ENCODE measurements at regions not wholly inside any gene's neighbourhood (a gene's known extent, or its start where the extent isn't known, plus 50 kb on each side); places are given as distances from the start of the nearest gene placed in this dataset.

- CTCF ChIA-PET, result no interaction called here
- Histone ChIP-seq H3K4me3 (ENCODE audit: control extremely low read depth in 1 of 5, extremely low read depth in 1 of 5, insufficient read depth in 1 of 5, low read depth in 2 of 5, low read length in 4 of 5) (no peak overlapping the region), H2AFZ (ENCODE audit: insufficient read depth, low read depth, low read length, poor library complexity, severe bottlenecking) (no peak overlapping the region), H3K9ac (ENCODE audit: low read length) (no peak overlapping the region), H4K20me1 (ENCODE audit: control insufficient read depth, insufficient read depth, low read length, poor library complexity, severe bottlenecking) (no peaks in the 10 kb centered on the region), H3K27me3 (replicated peaks in 1 of 4; ENCODE audit: control extremely low read depth in 1 of 4, control insufficient read depth in 3 of 4, insufficient read depth in 4 of 4, low read length in 3 of 4) (peaks cover 0 to 9% (median 2%) of the 10 kb centered on the region in 4 experiments), H3K27ac (ENCODE audit: low read length in 2 of 2) (no peak overlapping the region), H3K36me3 (replicated peaks in 1 of 2; ENCODE audit: control extremely low read depth in 1 of 2, control insufficient read depth in 1 of 2, extremely low read depth in 1 of 2, insufficient read depth in 2 of 2, low read length in 1 of 2) (no peaks in the 10 kb centered on the region), H3K9me3 (ENCODE audit: control extremely low read depth in 1 of 3, control insufficient read depth in 2 of 3, insufficient read depth in 1 of 3, low read length in 2 of 3) (no peaks in the 10 kb centered on the region), H3K4me2 (replicated peaks; ENCODE audit: low read depth, low read length, poor library complexity, severe bottlenecking) (no peak overlapping the region), H3K4me1 (ENCODE audit: control insufficient read depth in 2 of 2, insufficient read depth in 2 of 2, low read length in 2 of 2) (peaks cover under 1 to 1% of the 10 kb centered on the region in 2 donors), H3K79me2 (ENCODE audit: control insufficient read depth, insufficient read depth, low read length) (no peaks in the 10 kb centered on the region)
- POLR2A ChIA-PET, result no interaction called here
- TF ChIP-seq, protein P1, sequence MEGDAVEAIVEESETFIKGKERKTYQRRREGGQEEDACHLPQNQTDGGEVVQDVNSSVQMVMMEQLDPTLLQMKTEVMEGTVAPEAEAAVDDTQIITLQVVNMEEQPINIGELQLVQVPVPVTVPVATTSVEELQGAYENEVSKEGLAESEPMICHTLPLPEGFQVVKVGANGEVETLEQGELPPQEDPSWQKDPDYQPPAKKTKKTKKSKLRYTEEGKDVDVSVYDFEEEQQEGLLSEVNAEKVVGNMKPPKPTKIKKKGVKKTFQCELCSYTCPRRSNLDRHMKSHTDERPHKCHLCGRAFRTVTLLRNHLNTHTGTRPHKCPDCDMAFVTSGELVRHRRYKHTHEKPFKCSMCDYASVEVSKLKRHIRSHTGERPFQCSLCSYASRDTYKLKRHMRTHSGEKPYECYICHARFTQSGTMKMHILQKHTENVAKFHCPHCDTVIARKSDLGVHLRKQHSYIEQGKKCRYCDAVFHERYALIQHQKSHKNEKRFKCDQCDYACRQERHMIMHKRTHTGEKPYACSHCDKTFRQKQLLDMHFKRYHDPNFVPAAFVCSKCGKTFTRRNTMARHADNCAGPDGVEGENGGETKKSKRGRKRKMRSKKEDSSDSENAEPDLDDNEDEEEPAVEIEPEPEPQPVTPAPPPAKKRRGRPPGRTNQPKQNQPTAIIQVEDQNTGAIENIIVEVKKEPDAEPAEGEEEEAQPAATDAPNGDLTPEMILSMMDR (IDR thresholded peaks at IDR 0.05), result no peak
- TF ChIP-seq EZH2 (IDR thresholded peaks at IDR 0.05; ENCODE audit: borderline replicate concordance, insufficient read depth, low read depth, low read length, poor library complexity, severe bottlenecking), result no peak
- peaks cover 1% of the 10 kb centered on the region for H3K4me1 Mint-ChIP-seq
- H3K27me3 Mint-ChIP-seq, result peaks cover 17% of the 10 kb centered on the region
- H3K9me3 Mint-ChIP-seq (ENCODE audit: insufficient read depth), result no peaks in the 10 kb centered on the region
- H3K4me3 Mint-ChIP-seq, result no peak overlapping the region
- ATAC-seq (ENCODE audit: low read depth) (no peak), DNase-seq (no peak)
- H3K27ac Mint-ChIP-seq, result no peak overlapping the region
- WGBS (ENCODE audit: insufficient coverage), result 100% methylated on average over 3 of the region's 4 CpGs
- intact Hi-C loops (cut with micrococcal nuclease), result no loop called here
Measured at GRCh38 chr6:44040786-44041185, 86.5 kb downstream of the MRPL14 start.

DNA sequence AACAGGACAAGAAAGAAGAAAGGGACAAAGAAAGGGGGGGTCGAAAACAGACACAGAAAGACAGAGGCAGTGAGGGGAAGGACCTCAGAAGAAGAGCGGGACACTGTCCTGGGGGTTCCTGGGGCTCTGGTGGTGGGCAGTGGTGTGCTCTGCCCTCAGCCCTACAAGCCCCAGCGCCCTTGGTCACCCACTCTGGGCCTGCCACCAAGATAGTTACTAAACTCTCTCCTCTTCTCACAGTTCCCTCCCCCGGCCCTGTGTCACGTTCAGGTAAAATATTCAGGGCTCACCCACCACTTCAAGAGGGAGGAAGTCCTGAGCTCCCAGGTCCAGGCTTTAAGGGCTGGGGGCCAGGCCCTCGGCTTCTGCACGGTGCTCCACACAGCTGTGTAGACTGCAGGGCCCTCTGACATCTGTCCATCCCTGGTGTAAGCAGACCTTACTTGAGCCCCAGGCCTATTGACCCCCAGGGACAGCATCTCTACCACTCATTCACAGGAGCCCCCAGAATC lies 87.4 kb downstream of the MRPL14 start:
- Histone ChIP-seq H3K4me2 (replicated peaks; ENCODE audit: low read depth, low read length, poor library complexity, severe bottlenecking) (no peak overlapping the region), H2AFZ (ENCODE audit: insufficient read depth, low read depth, low read length, poor library complexity, severe bottlenecking) (no peak overlapping the region), H3K4me1 (ENCODE audit: control insufficient read depth in 2 of 2, insufficient read depth in 2 of 2, low read length in 2 of 2) (peaks cover 3 to 6% of the 10 kb centered on the region in 2 donors), H4K20me1 (ENCODE audit: control insufficient read depth, insufficient read depth, low read length, poor library complexity, severe bottlenecking) (no peaks in the 10 kb centered on the region), H3K79me2 (ENCODE audit: control insufficient read depth, insufficient read depth, low read length) (no peaks in the 10 kb centered on the region), H3K27me3 (replicated peaks in 1 of 4; ENCODE audit: control extremely low read depth in 1 of 4, control insufficient read depth in 3 of 4, insufficient read depth in 4 of 4, low read length in 3 of 4) (peaks cover 0 to 9% (median 3%) of the 10 kb centered on the region in 4 experiments), H3K27ac (ENCODE audit: low read length in 2 of 2) (no peak overlapping the region), H3K9me3 (ENCODE audit: control extremely low read depth in 1 of 3, control insufficient read depth in 2 of 3, insufficient read depth in 1 of 3, low read length in 2 of 3) (no peaks in the 10 kb centered on the region), H3K4me3 (ENCODE audit: control extremely low read depth in 1 of 5, extremely low read depth in 1 of 5, insufficient read depth in 1 of 5, low read depth in 2 of 5, low read length in 4 of 5) (no peak overlapping the region), H3K9ac (ENCODE audit: low read length) (no peak overlapping the region), H3K36me3 (replicated peaks in 1 of 2; ENCODE audit: control extremely low read depth in 1 of 2, control insufficient read depth in 1 of 2, extremely low read depth in 1 of 2, insufficient read depth in 2 of 2, low read length in 1 of 2) (no peaks in the 10 kb centered on the region)
- ChIA-PET CTCF (no interaction called here), POLR2A (no interaction called here)
- DNase-seq (no peak), ATAC-seq (ENCODE audit: low read depth) (no peak)
- H3K9me3 Mint-ChIP-seq (ENCODE audit: insufficient read depth), result no peaks in the 10 kb centered on the region
- H3K4me1 Mint-ChIP-seq, result peaks cover 4% of the 10 kb centered on the region
- intact Hi-C loops (cut with micrococcal nuclease), result no loop called here
- no peak for TF ChIP-seq EZH2 (IDR thresholded peaks at IDR 0.05; ENCODE audit: borderline replicate concordance, insufficient read depth, low read depth, low read length, poor library complexity, severe bottlenecking)
- TF ChIP-seq, protein P1 (IDR thresholded peaks at IDR 0.05), result no peak
- H3K4me3 Mint-ChIP-seq, result no peak overlapping the region
- H3K27me3 Mint-ChIP-seq, result peaks cover 19% of the 10 kb centered on the region
- 69% methylated on average over 5 of the region's 7 CpGs for WGBS (ENCODE audit: insufficient coverage)
- H3K27ac Mint-ChIP-seq, result no peak overlapping the region

All from B cell (primary cell).